ENCODE measurements at regions not wholly inside any gene's neighbourhood (a gene's known extent, or its start where the extent isn't known, plus 50 kb on each side); places are given as distances from the start of the nearest gene placed in this dataset.

GRCh38 chr13:40476175-40476958 lies 190.1 kb downstream of the FOXO1 start:
- H3K36me3 ChIP-seq (ENCODE audit: control insufficient read depth, low read depth, low read length): no peaks in the 10 kb centered on the region
- peaks cover 6% of the 10 kb centered on the region for H3K4me1 ChIP-seq (ENCODE audit: control insufficient read depth, low read depth, low read length)
- no peak overlapping the region for H3K4me3 ChIP-seq (ENCODE audit: low read length)
- H3K9me3 ChIP-seq (ENCODE audit: control insufficient read depth, low read depth, low read length): no peaks in the 10 kb centered on the region
- H3K27ac ChIP-seq (ENCODE audit: low read length): no peak overlapping the region
- no peaks in the 10 kb centered on the region for H3K27me3 ChIP-seq (ENCODE audit: control insufficient read depth, insufficient read depth, low read length)
- H3K9ac ChIP-seq (ENCODE audit: low read length): no peak overlapping the region

GRCh38 chr13:40477623-40478608 lies 188.5 kb downstream of the FOXO1 start:
- Histone ChIP-seq H3K36me3 (ENCODE audit: control insufficient read depth, low read depth, low read length) (no peaks in the 10 kb centered on the region), H3K27ac (ENCODE audit: low read length) (no peak overlapping the region), H3K9ac (ENCODE audit: low read length) (no peak overlapping the region), H3K4me3 (ENCODE audit: low read length) (no peak overlapping the region), H3K27me3 (ENCODE audit: control insufficient read depth, insufficient read depth, low read length) (no peaks in the 10 kb centered on the region), H3K4me1 (ENCODE audit: control insufficient read depth, low read depth, low read length) (peaks cover 6% of the 10 kb centered on the region), H3K9me3 (ENCODE audit: control insufficient read depth, low read depth, low read length) (no peaks in the 10 kb centered on the region)

- no peak overlapping the region for H3K4me3 ChIP-seq (ENCODE audit: low read length)
- H3K9ac ChIP-seq (ENCODE audit: low read length): no peak overlapping the region
- H3K27me3 ChIP-seq (ENCODE audit: control insufficient read depth, insufficient read depth, low read length): no peaks in the 10 kb centered on the region
- H3K9me3 ChIP-seq (ENCODE audit: control insufficient read depth, low read depth, low read length): no peaks in the 10 kb centered on the region
- H3K4me1 ChIP-seq (ENCODE audit: control insufficient read depth, low read depth, low read length): peaks cover 6% of the 10 kb centered on the region
- no peaks in the 10 kb centered on the region for H3K36me3 ChIP-seq (ENCODE audit: control insufficient read depth, low read depth, low read length)
- H3K27ac ChIP-seq (ENCODE audit: low read length): no peak overlapping the region
Observed at GRCh38 chr13:40478775-40479174, 187.7 kb downstream of the FOXO1 start.

GRCh38 chr13:40479196-40479845 lies 187.1 kb downstream of the FOXO1 start:
- Histone ChIP-seq H3K27ac (ENCODE audit: low read length) (no peak overlapping the region), H3K4me1 (ENCODE audit: control insufficient read depth, low read depth, low read length) (peaks cover 9% of the 10 kb centered on the region), H3K9ac (ENCODE audit: low read length) (no peak overlapping the region)

GRCh38 chr13:40480012-40480914 lies 186.2 kb downstream of the FOXO1 start:
- Histone ChIP-seq H3K4me3 (ENCODE audit: low read length) (no peak overlapping the region), H3K9me3 (ENCODE audit: control insufficient read depth, low read depth, low read length) (no peaks in the 10 kb centered on the region), H3K9ac (ENCODE audit: low read length) (no peak overlapping the region), H3K4me1 (ENCODE audit: control insufficient read depth, low read depth, low read length) (peaks cover 10% of the 10 kb centered on the region), H3K27ac (ENCODE audit: low read length) (no peak overlapping the region), H3K36me3 (ENCODE audit: control insufficient read depth, low read depth, low read length) (no peaks in the 10 kb centered on the region), H3K27me3 (ENCODE audit: control insufficient read depth, insufficient read depth, low read length) (no peaks in the 10 kb centered on the region)

More at GRCh38 chr13:40479196-40479845, 187.1 kb downstream of the FOXO1 start:
- Histone ChIP-seq H3K27me3 (ENCODE audit: control insufficient read depth, insufficient read depth, low read length) (no peaks in the 10 kb centered on the region), H3K9me3 (ENCODE audit: control insufficient read depth, low read depth, low read length) (no peaks in the 10 kb centered on the region), H3K4me3 (ENCODE audit: low read length) (no peak overlapping the region), H3K36me3 (ENCODE audit: control insufficient read depth, low read depth, low read length) (no peaks in the 10 kb centered on the region)

- Histone ChIP-seq H3K27me3 (ENCODE audit: control insufficient read depth, insufficient read depth, low read length) (no peaks in the 10 kb centered on the region), H3K36me3 (ENCODE audit: control insufficient read depth, low read depth, low read length) (no peaks in the 10 kb centered on the region), H3K9me3 (ENCODE audit: control insufficient read depth, low read depth, low read length) (no peaks in the 10 kb centered on the region), H3K27ac (ENCODE audit: low read length) (no peak overlapping the region), H3K4me3 (ENCODE audit: low read length) (no peak overlapping the region), H3K9ac (ENCODE audit: low read length) (no peak overlapping the region), H3K4me1 (ENCODE audit: control insufficient read depth, low read depth, low read length) (peaks cover 16% of the 10 kb centered on the region)
Observed at GRCh38 chr13:40480915-40481516, 185.4 kb downstream of the FOXO1 start.

- H3K9me3 ChIP-seq (ENCODE audit: control insufficient read depth, low read depth, low read length): no peaks in the 10 kb centered on the region
- no peak overlapping the region for H3K9ac ChIP-seq (ENCODE audit: low read length)
- H3K36me3 ChIP-seq (ENCODE audit: control insufficient read depth, low read depth, low read length): no peaks in the 10 kb centered on the region
- H3K4me1 ChIP-seq (ENCODE audit: control insufficient read depth, low read depth, low read length): peaks cover 14% of the 10 kb centered on the region
- H3K27me3 ChIP-seq (ENCODE audit: control insufficient read depth, insufficient read depth, low read length): no peaks in the 10 kb centered on the region
- no peak overlapping the region for H3K4me3 ChIP-seq (ENCODE audit: low read length)
- H3K27ac ChIP-seq (ENCODE audit: low read length): no peak overlapping the region
Observed at GRCh38 chr13:40483601-40484000, 182.8 kb downstream of the FOXO1 start.

- H3K36me3 ChIP-seq (ENCODE audit: control insufficient read depth, low read depth, low read length): no peaks in the 10 kb centered on the region
- peaks cover 14% of the 10 kb centered on the region for H3K4me1 ChIP-seq (ENCODE audit: control insufficient read depth, low read depth, low read length)
- H3K9ac ChIP-seq (ENCODE audit: low read length): no peak overlapping the region
- no peak overlapping the region for H3K27ac ChIP-seq (ENCODE audit: low read length)
- no peaks in the 10 kb centered on the region for H3K27me3 ChIP-seq (ENCODE audit: control insufficient read depth, insufficient read depth, low read length)
- no peaks in the 10 kb centered on the region for H3K9me3 ChIP-seq (ENCODE audit: control insufficient read depth, low read depth, low read length)
- H3K4me3 ChIP-seq (ENCODE audit: low read length): no peak overlapping the region
Observed at GRCh38 chr13:40484101-40484800, 182.2 kb downstream of the FOXO1 start.

GRCh38 chr13:40484974-40485373 lies 181.5 kb downstream of the FOXO1 start:
- Histone ChIP-seq H3K9ac (ENCODE audit: low read length) (no peak overlapping the region), H3K27me3 (ENCODE audit: control insufficient read depth, insufficient read depth, low read length) (no peaks in the 10 kb centered on the region), H3K4me3 (ENCODE audit: low read length) (no peak overlapping the region), H3K27ac (ENCODE audit: low read length) (no peak overlapping the region), H3K4me1 (ENCODE audit: control insufficient read depth, low read depth, low read length) (peaks cover 16% of the 10 kb centered on the region), H3K9me3 (ENCODE audit: control insufficient read depth, low read depth, low read length) (no peaks in the 10 kb centered on the region), H3K36me3 (ENCODE audit: control insufficient read depth, low read depth, low read length) (no peaks in the 10 kb centered on the region)
